ENCODE measurements at regions not wholly inside any gene's neighbourhood (a gene's known extent, or its start where the extent isn't known, plus 50 kb on each side); places are given as distances from the start of the nearest gene placed in this dataset.

GRCh38 chr9:88746743-88747398 lies 211.9 kb downstream of the NXNL2 start:
- no peak for DNase-seq (ENCODE audit: unreplicated experiment)
- POLR2A ChIA-PET = interaction anchor here (0.7 to 1.2 kb wide), 3 partner anchors 11 to 24 kb away, joined by 3 to 4 read pairs (median 3); no protein-coding TSS in a partner anchor
- peak overlapping the region; percentile 39 for H3K27ac Mint-ChIP-seq (ENCODE audit: low read depth, unreplicated experiment)
- no peaks in the 10 kb centered on the region for H3K36me3 Mint-ChIP-seq (ENCODE audit: insufficient read depth, unreplicated experiment)
- CTCF ChIA-PET = no interaction called here
- peaks cover 7% of the 10 kb centered on the region for H3K9me3 Mint-ChIP-seq (ENCODE audit: unreplicated experiment)
- H3K4me3 Mint-ChIP-seq (ENCODE audit: unreplicated experiment) = no peak overlapping the region
- H3K4me1 Mint-ChIP-seq (ENCODE audit: insufficient read depth, unreplicated experiment) = peaks cover 46% of the 10 kb centered on the region
- intact Hi-C loops (cut with micrococcal nuclease) = no loop called here
- H3K27me3 Mint-ChIP-seq (ENCODE audit: insufficient read depth, unreplicated experiment) = no peaks in the 10 kb centered on the region
- no peak for TF ChIP-seq CTCF (IDR thresholded peaks at IDR 0.05; ENCODE audit: unreplicated experiment)
- BruUV-seq (replicated peaks) = no TSS peak

GRCh38 chr9:88747768-88748167 lies 212.8 kb downstream of the NXNL2 start:
- BruUV-seq (replicated peaks) = no TSS peak
- peaks cover 7% of the 10 kb centered on the region for H3K9me3 Mint-ChIP-seq (ENCODE audit: unreplicated experiment)
- TF ChIP-seq CTCF (IDR thresholded peaks at IDR 0.05; ENCODE audit: unreplicated experiment) = no peak
- no peaks in the 10 kb centered on the region for H3K27me3 Mint-ChIP-seq (ENCODE audit: insufficient read depth, unreplicated experiment)
- H3K36me3 Mint-ChIP-seq (ENCODE audit: insufficient read depth, unreplicated experiment) = no peaks in the 10 kb centered on the region
- peaks cover 37% of the 10 kb centered on the region for H3K4me1 Mint-ChIP-seq (ENCODE audit: insufficient read depth, unreplicated experiment)
- CTCF ChIA-PET = interaction anchor here (0.6 to 0.9 kb wide), 3 partner anchors 8 to 550 kb away, joined by 3 to 4 read pairs (median 4); no protein-coding TSS in a partner anchor
- intact Hi-C loops (cut with micrococcal nuclease) = no loop called here
- H3K27ac Mint-ChIP-seq (ENCODE audit: low read depth, unreplicated experiment) = peak overlapping the region; percentile 39
- POLR2A ChIA-PET = no interaction called here
- H3K4me3 Mint-ChIP-seq (ENCODE audit: unreplicated experiment) = no peak overlapping the region
- peak; percentile 90 for DNase-seq (ENCODE audit: unreplicated experiment)

GRCh38 chr9:88748566-88749261 lies 213.7 kb downstream of the NXNL2 start:
- Mint-ChIP-seq H3K4me1 (ENCODE audit: insufficient read depth, unreplicated experiment) (peaks cover 35% of the 10 kb centered on the region), H3K27ac (ENCODE audit: low read depth, unreplicated experiment) (peak overlapping the region; percentile 44), H3K9me3 (ENCODE audit: unreplicated experiment) (peaks cover 7% of the 10 kb centered on the region), H3K27me3 (ENCODE audit: insufficient read depth, unreplicated experiment) (no peaks in the 10 kb centered on the region), H3K4me3 (ENCODE audit: unreplicated experiment) (no peak overlapping the region), H3K36me3 (ENCODE audit: insufficient read depth, unreplicated experiment) (no peaks in the 10 kb centered on the region)
- TF ChIP-seq CTCF (IDR thresholded peaks at IDR 0.05; ENCODE audit: unreplicated experiment) = no peak
- intact Hi-C loops (cut with micrococcal nuclease) = no loop called here
- ChIA-PET POLR2A (no interaction called here), CTCF (interaction anchor here (0.9 kb wide), 1 partner anchor 7 kb away, joined by 4 read pairs; no protein-coding TSS in a partner anchor)
- peak; percentile 86 for DNase-seq (ENCODE audit: unreplicated experiment)
- no TSS peak for BruUV-seq (replicated peaks)

GRCh38 chr9:88749420-88749819 lies 214.4 kb downstream of the NXNL2 start:
- CTCF ChIA-PET = no interaction called here
- Mint-ChIP-seq H3K36me3 (ENCODE audit: insufficient read depth, unreplicated experiment) (no peaks in the 10 kb centered on the region), H3K9me3 (ENCODE audit: unreplicated experiment) (peaks cover 7% of the 10 kb centered on the region), H3K27ac (ENCODE audit: low read depth, unreplicated experiment) (peak overlapping the region; percentile 44), H3K27me3 (ENCODE audit: insufficient read depth, unreplicated experiment) (no peaks in the 10 kb centered on the region), H3K4me3 (ENCODE audit: unreplicated experiment) (no peak overlapping the region), H3K4me1 (ENCODE audit: insufficient read depth, unreplicated experiment) (peaks cover 35% of the 10 kb centered on the region)
- no TSS peak for BruUV-seq (replicated peaks)
- peak; percentile 60 for DNase-seq (ENCODE audit: unreplicated experiment)
- intact Hi-C loops (cut with micrococcal nuclease) = no loop called here
- POLR2A ChIA-PET = no interaction called here
- no peak for TF ChIP-seq CTCF (IDR thresholded peaks at IDR 0.05; ENCODE audit: unreplicated experiment)
